ENCODE measurements at regions not wholly inside any gene's neighbourhood (a gene's known extent, or its start where the extent isn't known, plus 50 kb on each side); places are given as distances from the start of the nearest gene placed in this dataset.

DNA sequence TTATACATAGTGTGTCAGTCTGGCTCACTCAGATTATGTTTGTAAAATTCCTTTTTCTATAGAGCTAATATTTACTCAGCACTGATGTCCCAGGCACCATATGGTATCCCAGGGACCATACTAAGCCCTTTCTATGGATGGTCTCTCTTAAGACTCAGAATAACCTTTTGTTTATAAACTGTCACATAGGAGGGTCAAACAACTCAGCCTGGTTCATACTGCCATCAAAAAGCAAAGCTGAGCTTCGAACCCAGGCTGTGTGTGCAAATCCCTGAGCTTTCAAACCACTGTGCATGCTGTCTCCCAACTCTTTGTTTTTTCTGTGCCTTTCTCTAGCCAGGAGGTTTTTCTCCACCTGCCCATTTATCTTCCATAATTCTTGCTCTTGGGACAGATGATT, 135.6 kb upstream of the ARHGAP5 start (continued):
- TF ChIP-seq HMGN3 (IDR thresholded peaks at IDR 0.05; ENCODE audit: borderline replicate concordance, extremely low read depth, insufficient read length, low read depth, low read length), result no peak
- TF ChIP-seq ZNF780A (CRISPR knock-in tag; IDR thresholded peaks at IDR 0.05), result no peak
- TF ChIP-seq CBX1 (IDR thresholded peaks at IDR 0.05; ENCODE audit: low read depth), result no peak
- no peak for TF ChIP-seq RBM14 (IDR thresholded peaks at IDR 0.05; ENCODE audit: borderline replicate concordance, insufficient read depth, low read depth, low read length)
- TF ChIP-seq TAF7 (tag; IDR thresholded peaks at IDR 0.05), result no peak
- TF ChIP-seq, protein P1, sequence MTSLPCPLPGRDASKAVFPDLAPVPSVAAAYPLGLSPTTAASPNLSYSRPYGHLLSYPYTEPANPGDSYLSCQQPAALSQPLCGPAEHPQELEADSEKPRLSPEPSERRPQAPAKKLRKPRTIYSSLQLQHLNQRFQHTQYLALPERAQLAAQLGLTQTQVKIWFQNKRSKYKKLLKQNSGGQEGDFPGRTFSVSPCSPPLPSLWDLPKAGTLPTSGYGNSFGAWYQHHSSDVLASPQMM (CRISPR knock-in tag; IDR thresholded peaks at IDR 0.05), result no peak
- TF ChIP-seq KLF13 (tag; IDR thresholded peaks at IDR 0.05; ENCODE audit: borderline replicate concordance, low read depth), result no peak
- TF ChIP-seq, protein P2, sequence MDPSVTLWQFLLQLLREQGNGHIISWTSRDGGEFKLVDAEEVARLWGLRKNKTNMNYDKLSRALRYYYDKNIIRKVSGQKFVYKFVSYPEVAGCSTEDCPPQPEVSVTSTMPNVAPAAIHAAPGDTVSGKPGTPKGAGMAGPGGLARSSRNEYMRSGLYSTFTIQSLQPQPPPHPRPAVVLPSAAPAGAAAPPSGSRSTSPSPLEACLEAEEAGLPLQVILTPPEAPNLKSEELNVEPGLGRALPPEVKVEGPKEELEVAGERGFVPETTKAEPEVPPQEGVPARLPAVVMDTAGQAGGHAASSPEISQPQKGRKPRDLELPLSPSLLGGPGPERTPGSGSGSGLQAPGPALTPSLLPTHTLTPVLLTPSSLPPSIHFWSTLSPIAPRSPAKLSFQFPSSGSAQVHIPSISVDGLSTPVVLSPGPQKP (CRISPR knock-in tag; IDR thresholded peaks at IDR 0.05), result no peak

DNA sequence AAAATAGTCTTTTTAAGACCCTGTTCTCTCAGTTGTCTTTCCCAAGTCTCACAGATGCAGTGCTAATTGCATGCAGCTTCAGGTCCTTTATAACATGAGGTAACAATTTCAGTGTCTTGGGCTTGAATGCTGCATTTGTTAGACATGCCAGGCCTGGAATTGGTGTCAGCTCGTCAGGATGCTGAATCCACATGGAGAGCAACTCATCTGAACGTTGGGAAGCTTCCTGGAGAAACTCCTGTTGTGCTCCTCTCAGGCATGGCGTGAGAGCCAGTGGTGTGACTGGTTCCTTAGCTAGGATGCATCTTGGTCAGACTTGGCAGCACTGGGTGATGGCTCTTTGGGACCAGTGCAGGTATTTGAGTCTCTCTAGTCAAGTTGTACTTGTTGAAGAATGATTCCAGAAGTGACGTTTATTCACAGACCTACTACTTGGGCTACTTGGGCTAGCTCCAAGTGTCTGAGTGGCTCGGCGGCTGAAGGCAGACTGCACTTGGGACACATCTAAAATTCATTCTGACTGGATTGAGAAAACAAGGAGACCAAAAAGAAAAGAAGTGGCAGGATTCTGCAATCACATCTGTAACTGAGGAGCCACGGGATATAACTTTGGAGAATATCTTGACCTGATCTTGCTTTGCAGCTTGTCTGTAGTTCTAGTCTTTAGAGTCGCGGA, 134.8 kb upstream of the ARHGAP5 start:
- ChIA-PET POLR2A (no interaction called here), CTCF (ENCODE audit: low intra/inter-chr PET ratio) (no interaction called here)
- no peaks in the 10 kb centered on the region for H3K27me3 ChIP-seq (ENCODE audit: control insufficient read depth in 2 of 2, insufficient read depth in 2 of 2, low read length in 2 of 2)
- no peaks in the 10 kb centered on the region for H4K20me1 ChIP-seq (replicated peaks; ENCODE audit: control insufficient read depth, insufficient read depth, low read length)
- peaks cover 0 to 17% of the 10 kb centered on the region in 2 experiments; a peak in 3 of 5 replicates for H3K4me1 ChIP-seq (replicated peaks in 1 of 2; ENCODE audit: control insufficient read depth in 2 of 2, insufficient read depth in 2 of 2, low read length in 2 of 2)
- H3K9ac ChIP-seq (ENCODE audit: insufficient read depth in 1 of 2, low read depth in 2 of 2, low read length in 2 of 2), result no peak overlapping the region
- ATAC-seq (no peak), DNase-seq (ENCODE audit: extremely low read depth in 1 of 4, low spot score in 3 of 4) (no peak), FAIRE-seq (no peak)
- in situ Hi-C loops (cut with MboI), result no loop called here
- no peak overlapping the region for H3K27ac ChIP-seq (ENCODE audit: extremely low read depth, low read depth, low read length)
- no peaks in the 10 kb centered on the region for H3K79me2 ChIP-seq (ENCODE audit: control insufficient read depth, insufficient read depth, low read length)
- BruUV-seq (replicated peaks), result no TSS peak
- intact Hi-C loops (cut with micrococcal nuclease), result loop anchor here (5.0 kb wide), 1 partner anchor 70 kb away; no protein-coding TSS in a partner anchor
- no peaks in the 10 kb centered on the region for H3K36me3 ChIP-seq (ENCODE audit: control insufficient read depth, insufficient read depth, low read length)
- H3K9me1 ChIP-seq (ENCODE audit: control insufficient read depth, insufficient read depth, low read length), result no peaks in the 10 kb centered on the region
- no peaks in the 10 kb centered on the region for H3K9me3 ChIP-seq (replicated peaks; ENCODE audit: control insufficient read depth, insufficient read depth, low read depth, low read length)
- WGBS (ENCODE audit: insufficient coverage, low coverage, missing lambda C conversion rate), result 43% methylated on average over 8 of the region's 9 CpGs
- H2AFZ ChIP-seq (ENCODE audit: low read depth, low read length), result no peak overlapping the region
- no peak overlapping the region for H3K4me3 ChIP-seq
- no peak overlapping the region for H3K4me2 ChIP-seq (ENCODE audit: insufficient read depth, low read length)
- TF ChIP-seq HDAC8 (tag; IDR thresholded peaks at IDR 0.05), result no peak
- no peak for TF ChIP-seq IRF1 (CRISPR knock-in tag; IDR thresholded peaks at IDR 0.05; ENCODE audit: borderline replicate concordance)
- no peak for TF ChIP-seq NR1H2 (CRISPR knock-in tag; IDR thresholded peaks at IDR 0.05)
- no peak for TF ChIP-seq SPI1 (IDR thresholded peaks at IDR 0.05; ENCODE audit: borderline replicate concordance, low read depth, low read length)
- TF ChIP-seq ZKSCAN3 (CRISPR knock-in tag; IDR thresholded peaks at IDR 0.05), result no peak
- no peak for TF ChIP-seq NR2C2 (CRISPR knock-in tag; IDR thresholded peaks at IDR 0.05)
- no peak for TF ChIP-seq NR2C2 (tag; IDR thresholded peaks at IDR 0.05)
- TF ChIP-seq ZNF764 (CRISPR knock-in tag; IDR thresholded peaks at IDR 0.05; ENCODE audit: low read depth), result no peak
- TF ChIP-seq ZBTB8A (IDR thresholded peaks at IDR 0.05; ENCODE audit: partially characterized antibody), result no peak
- TF ChIP-seq ZNF239 (CRISPR knock-in tag; IDR thresholded peaks at IDR 0.05), result no peak
- no peak for TF ChIP-seq ZNF124 (CRISPR knock-in tag; IDR thresholded peaks at IDR 0.05)
- TF ChIP-seq ZNF316 (IDR thresholded peaks at IDR 0.05), result no peak
- no peak for TF ChIP-seq CBX5 (IDR thresholded peaks at IDR 0.05; ENCODE audit: borderline replicate concordance, low read depth)
